ENCODE measurements at regions not wholly inside any gene's neighbourhood (a gene's known extent, or its start where the extent isn't known, plus 50 kb on each side); places are given as distances from the start of the nearest gene placed in this dataset.

DNA sequence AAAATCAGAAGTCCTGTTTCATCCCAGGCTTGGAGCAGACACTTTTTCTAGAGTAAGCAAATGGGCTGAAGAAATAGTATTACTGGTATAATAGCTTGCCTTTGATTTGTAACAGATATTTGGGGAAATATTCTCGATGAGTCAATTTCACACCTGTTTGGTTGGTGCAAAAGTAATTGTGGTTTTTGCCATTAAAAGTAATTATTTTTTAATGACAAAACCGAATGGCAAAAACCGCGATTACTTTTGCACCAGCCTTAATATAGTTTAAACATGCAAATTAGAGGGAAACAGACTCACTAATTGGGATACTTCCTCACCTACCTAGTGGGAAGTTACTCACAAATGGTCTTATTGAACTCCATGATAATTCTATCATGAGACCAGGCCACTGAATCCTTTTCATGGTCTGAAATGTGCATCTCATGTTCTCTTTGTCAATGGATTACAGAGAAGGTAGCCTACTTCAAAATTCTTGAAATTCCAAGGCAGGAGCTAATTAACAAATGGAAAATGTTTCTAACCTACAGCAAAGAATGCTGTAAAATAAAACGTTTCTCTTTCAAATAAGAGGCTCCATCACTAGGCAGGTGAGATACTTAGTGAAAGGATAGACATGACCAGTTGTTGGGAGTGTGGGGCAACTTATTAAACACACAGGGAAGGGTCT is 391.3 kb downstream of the EMP1 start:
- ChIA-PET RAD21 (ENCODE audit: low non-redundant PET in 1 of 2, low total read pairs in 2 of 2, uncharacterized antibody in 2 of 2, unreplicated experiment in 2 of 2) (no interaction called here), POLR2A (no interaction called here), CTCF (no interaction called here)
- ATAC-seq (no peak), DNase-seq (ENCODE audit: low read depth, low spot score) (no peak)
- Histone ChIP-seq H3K4me3 (replicated peaks in 1 of 2; ENCODE audit: low read depth in 1 of 2, low read length in 2 of 2) (no peak overlapping the region), H3K9ac (ENCODE audit: low read length) (no peak overlapping the region), H3K4me1 (ENCODE audit: control insufficient read depth in 1 of 2, insufficient read depth in 2 of 2, low read length in 2 of 2) (peaks cover 17 to 18% of the 10 kb centered on the region in 2 experiments), H3K9me2 (ENCODE audit: insufficient read depth) (no peaks in the 10 kb centered on the region), H3K4me2 (ENCODE audit: low read length) (no peak overlapping the region), H4K20me1 (ENCODE audit: insufficient read depth) (no peaks in the 10 kb centered on the region), H3K36me3 (ENCODE audit: control insufficient read depth in 1 of 2, insufficient read depth in 2 of 2, low read length in 2 of 2) (no peaks in the 10 kb centered on the region), H3K27me3 (ENCODE audit: insufficient read depth, low read length) (no peaks in the 10 kb centered on the region), H3K79me2 (ENCODE audit: insufficient read depth, low read length) (no peaks in the 10 kb centered on the region), H2AFZ (ENCODE audit: low read depth, low read length, poor library complexity, severe bottlenecking) (no peak overlapping the region), H3K9me3 (ENCODE audit: control insufficient read depth in 1 of 2, insufficient read depth in 1 of 2, low read depth in 1 of 2, low read length in 2 of 2) (no peaks in the 10 kb centered on the region), H3K27ac (ENCODE audit: low read depth, low read length) (no peak overlapping the region)
- TF ChIP-seq EGR1 (IDR thresholded peaks at IDR 0.05; ENCODE audit: low read depth) (no peak), EZH2 (IDR thresholded peaks at IDR 0.05) (no peak), ELF1 (IDR thresholded peaks at IDR 0.05; ENCODE audit: borderline replicate concordance, low read depth) (no peak), YY1 (IDR thresholded peaks at IDR 0.05; ENCODE audit: extremely low read depth, insufficient replicate concordance, low read depth, low read length) (no peak), RAD21 (IDR thresholded peaks at IDR 0.05; ENCODE audit: low read depth) (no peak), ZFX (IDR thresholded peaks at IDR 0.05) (no peak), POLR2AphosphoS5 (IDR thresholded peaks at IDR 0.05; ENCODE audit: low read depth, low read length) (no peak), TCF7L2 (IDR thresholded peaks at IDR 0.05; ENCODE audit: borderline replicate concordance, extremely low read depth, insufficient read depth, insufficient read length) (no peak), SRF (IDR thresholded peaks at IDR 0.05; ENCODE audit: low read depth) (no peak), CBX3 (IDR thresholded peaks at IDR 0.05; ENCODE audit: low read depth) (no peak), JUND (IDR thresholded peaks at IDR 0.05) (no peak)
- TF ChIP-seq, protein P1, sequence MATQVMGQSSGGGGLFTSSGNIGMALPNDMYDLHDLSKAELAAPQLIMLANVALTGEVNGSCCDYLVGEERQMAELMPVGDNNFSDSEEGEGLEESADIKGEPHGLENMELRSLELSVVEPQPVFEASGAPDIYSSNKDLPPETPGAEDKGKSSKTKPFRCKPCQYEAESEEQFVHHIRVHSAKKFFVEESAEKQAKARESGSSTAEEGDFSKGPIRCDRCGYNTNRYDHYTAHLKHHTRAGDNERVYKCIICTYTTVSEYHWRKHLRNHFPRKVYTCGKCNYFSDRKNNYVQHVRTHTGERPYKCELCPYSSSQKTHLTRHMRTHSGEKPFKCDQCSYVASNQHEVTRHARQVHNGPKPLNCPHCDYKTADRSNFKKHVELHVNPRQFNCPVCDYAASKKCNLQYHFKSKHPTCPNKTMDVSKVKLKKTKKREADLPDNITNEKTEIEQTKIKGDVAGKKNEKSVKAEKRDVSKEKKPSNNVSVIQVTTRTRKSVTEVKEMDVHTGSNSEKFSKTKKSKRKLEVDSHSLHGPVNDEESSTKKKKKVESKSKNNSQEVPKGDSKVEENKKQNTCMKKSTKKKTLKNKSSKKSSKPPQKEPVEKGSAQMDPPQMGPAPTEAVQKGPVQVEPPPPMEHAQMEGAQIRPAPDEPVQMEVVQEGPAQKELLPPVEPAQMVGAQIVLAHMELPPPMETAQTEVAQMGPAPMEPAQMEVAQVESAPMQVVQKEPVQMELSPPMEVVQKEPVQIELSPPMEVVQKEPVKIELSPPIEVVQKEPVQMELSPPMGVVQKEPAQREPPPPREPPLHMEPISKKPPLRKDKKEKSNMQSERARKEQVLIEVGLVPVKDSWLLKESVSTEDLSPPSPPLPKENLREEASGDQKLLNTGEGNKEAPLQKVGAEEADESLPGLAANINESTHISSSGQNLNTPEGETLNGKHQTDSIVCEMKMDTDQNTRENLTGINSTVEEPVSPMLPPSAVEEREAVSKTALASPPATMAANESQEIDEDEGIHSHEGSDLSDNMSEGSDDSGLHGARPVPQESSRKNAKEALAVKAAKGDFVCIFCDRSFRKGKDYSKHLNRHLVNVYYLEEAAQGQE (IDR thresholded peaks at IDR 0.05; ENCODE audit: low read depth): no peak
- TF ChIP-seq, protein P2, sequence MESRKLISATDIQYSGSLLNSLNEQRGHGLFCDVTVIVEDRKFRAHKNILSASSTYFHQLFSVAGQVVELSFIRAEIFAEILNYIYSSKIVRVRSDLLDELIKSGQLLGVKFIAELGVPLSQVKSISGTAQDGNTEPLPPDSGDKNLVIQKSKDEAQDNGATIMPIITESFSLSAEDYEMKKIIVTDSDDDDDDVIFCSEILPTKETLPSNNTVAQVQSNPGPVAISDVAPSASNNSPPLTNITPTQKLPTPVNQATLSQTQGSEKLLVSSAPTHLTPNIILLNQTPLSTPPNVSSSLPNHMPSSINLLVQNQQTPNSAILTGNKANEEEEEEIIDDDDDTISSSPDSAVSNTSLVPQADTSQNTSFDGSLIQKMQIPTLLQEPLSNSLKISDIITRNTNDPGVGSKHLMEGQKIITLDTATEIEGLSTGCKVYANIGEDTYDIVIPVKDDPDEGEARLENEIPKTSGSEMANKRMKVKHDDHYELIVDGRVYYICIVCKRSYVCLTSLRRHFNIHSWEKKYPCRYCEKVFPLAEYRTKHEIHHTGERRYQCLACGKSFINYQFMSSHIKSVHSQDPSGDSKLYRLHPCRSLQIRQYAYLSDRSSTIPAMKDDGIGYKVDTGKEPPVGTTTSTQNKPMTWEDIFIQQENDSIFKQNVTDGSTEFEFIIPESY (IDR thresholded peaks at IDR 0.05; ENCODE audit: extremely low read depth, insufficient replicate concordance, low read length): no peak
- intact Hi-C loops (cut with micrococcal nuclease): no loop called here
- BruUV-seq (replicated peaks): no TSS peak

Data from HCT116 (cell line).